ENCODE measurements at regions not wholly inside any gene's neighbourhood (a gene's known extent, or its start where the extent isn't known, plus 50 kb on each side); places are given as distances from the start of the nearest gene placed in this dataset.
A peak's percentile ranks its signal among the peaks of the same experiment; 100 is the strongest.

- ATAC-seq = no peak
Measured at GRCh38 chr20:56840716-56841261, 211.7 kb downstream of the TFAP2C start.

GRCh38 chr20:56841346-56841908 lies 212.3 kb downstream of the TFAP2C start:
- ATAC-seq = no peak

- ATAC-seq = no peak
Measured at GRCh38 chr20:56842056-56842455, 212.9 kb downstream of the TFAP2C start.

GRCh38 chr20:56843386-56843785 lies 214.3 kb downstream of the TFAP2C start:
- ATAC-seq = peak; percentile 51

GRCh38 chr20:56843817-56844216 lies 214.7 kb downstream of the TFAP2C start:
- ATAC-seq = no peak

- ATAC-seq = no peak
Measured at GRCh38 chr20:56845546-56846086, 216.5 kb downstream of the TFAP2C start.

GRCh38 chr20:56848561-56848960 lies 219.5 kb downstream of the TFAP2C start:
- ATAC-seq = no peak

- no peak for ATAC-seq
Measured at GRCh38 chr20:56851552-56851951, 222.4 kb downstream of the TFAP2C start.

GRCh38 chr20:56855708-56856107 lies 226.6 kb downstream of the TFAP2C start:
- ATAC-seq = no peak

GRCh38 chr20:56857950-56858349 lies 228.8 kb downstream of the TFAP2C start:
- no peak for ATAC-seq

- ATAC-seq = no peak
Measured at GRCh38 chr20:56859039-56859800, 230.1 kb downstream of the TFAP2C start.

- ATAC-seq = no peak
Measured at GRCh38 chr20:56859801-56860261, 230.7 kb downstream of the TFAP2C start.

GRCh38 chr20:56860413-56860812 lies 231.3 kb downstream of the TFAP2C start:
- no peak for ATAC-seq

GRCh38 chr20:56861590-56861989 lies 232.5 kb downstream of the TFAP2C start:
- ATAC-seq = no peak

GRCh38 chr20:56865055-56865454 lies 235.9 kb downstream of the TFAP2C start:
- peak; percentile 93 for ATAC-seq

GRCh38 chr20:56867128-56867527 lies 238.0 kb downstream of the TFAP2C start:
- no peak for ATAC-seq

GRCh38 chr20:56868746-56869145 lies 239.6 kb downstream of the TFAP2C start:
- ATAC-seq = no peak

GRCh38 chr20:56870271-56870670 lies 241.2 kb downstream of the TFAP2C start:
- ATAC-seq = no peak

- ATAC-seq = no peak
Measured at GRCh38 chr20:56871691-56872090, 242.6 kb downstream of the TFAP2C start.

- ATAC-seq = peak; percentile 60
Measured at GRCh38 chr20:56872620-56873458, 243.7 kb downstream of the TFAP2C start.

GRCh38 chr20:56873836-56874235 lies 244.7 kb downstream of the TFAP2C start:
- ATAC-seq = no peak

- peak; percentile 97 for ATAC-seq
Measured at GRCh38 chr20:56875052-56875659, 246.1 kb downstream of the TFAP2C start.

Measured in esophagus mucosa (tissue), 1 donor.